Mucosa of rectum (tissue), 2 donors: ENCODE measurements at regions not wholly inside any gene's neighbourhood (a gene's known extent, or its start where the extent isn't known, plus 50 kb on each side); places are given as distances from the start of the nearest gene placed in this dataset.

ENCODE experiments used
- H3K27ac ChIP-seq, 2 donors: one replicate each; pipeline ENCODE4 v1.7.0; 2013; ENCODE audit warnings: inconsistent platforms in 2 of 2, low read depth in 2 of 2, low read length in 2 of 2
- H3K27me3 ChIP-seq, 2 donors: one replicate each; pipeline ENCODE4 v1.7.0; 2013; ENCODE audit warnings: low read length in 2 of 2; ENCODE audit not compliant: control insufficient read depth in 2 of 2, insufficient read depth in 2 of 2
- H3K36me3 ChIP-seq, 2 donors: one replicate each; pipeline ENCODE4 v1.7.0; 2013; ENCODE audit warnings: low read length in 2 of 2; ENCODE audit not compliant: control insufficient read depth in 2 of 2, insufficient read depth in 2 of 2
- H3K4me1 ChIP-seq, 2 donors: one replicate each; pipeline ENCODE4 v1.7.0; 2013; ENCODE audit warnings: low read length in 2 of 2, mild to moderate bottlenecking in 1 of 2; ENCODE audit not compliant: control insufficient read depth in 2 of 2, insufficient read depth in 2 of 2
- H3K4me3 ChIP-seq, 2 donors: one replicate each; pipeline ENCODE4 v1.7.0; 2013; ENCODE audit warnings: low read length in 2 of 2
- H3K9ac ChIP-seq, 2 donors: one replicate each; pipeline ENCODE4 v1.7.0; 2013; ENCODE audit warnings: low read length in 2 of 2, low read depth in 1 of 2, mild to moderate bottlenecking in 1 of 2
- H3K9me3 ChIP-seq, 2 donors: one replicate each; pipeline ENCODE4 v1.7.0; 2013; ENCODE audit warnings: low read length in 2 of 2; ENCODE audit not compliant: control insufficient read depth in 2 of 2
- donor health status: healthy.
- donor health status: Normal muscosa, but diverticular disease.

DNA sequence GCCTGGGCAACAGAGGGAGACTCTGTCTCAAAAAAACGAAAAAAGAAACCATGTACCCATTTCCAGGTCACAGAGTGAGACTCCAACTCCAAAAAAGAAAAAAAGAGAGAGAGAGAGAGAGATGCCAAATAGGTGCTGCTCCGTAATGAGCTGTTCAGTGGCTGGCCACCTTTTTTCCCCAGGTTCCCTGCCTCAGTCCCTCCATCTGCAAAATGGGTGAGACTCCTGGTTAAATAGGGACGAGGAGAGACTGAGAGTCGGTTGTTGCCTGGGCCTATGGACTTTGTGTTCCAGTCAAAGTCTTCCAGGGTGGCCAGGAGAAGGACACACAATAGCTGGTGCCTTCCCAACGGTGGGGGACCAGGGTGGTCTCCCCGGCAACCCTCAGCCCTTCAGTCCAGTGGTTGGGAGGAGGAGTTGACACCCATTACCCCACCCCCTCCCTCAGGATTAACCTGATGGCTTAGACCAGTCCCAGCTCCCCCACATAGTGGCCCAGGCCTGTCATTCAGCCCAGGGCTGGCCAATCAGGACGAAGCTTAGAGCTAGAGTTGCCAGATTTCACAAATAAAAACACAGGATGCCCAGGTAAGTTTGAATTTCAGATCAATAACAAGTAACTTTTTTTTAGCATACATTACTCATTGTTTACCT is 258.2 kb downstream of the PARN start:
- Histone ChIP-seq H3K9ac (no peak overlapping the region), H3K9me3 (no peaks in the 10 kb centered on the region), H3K27ac (no peak overlapping the region)

DNA sequence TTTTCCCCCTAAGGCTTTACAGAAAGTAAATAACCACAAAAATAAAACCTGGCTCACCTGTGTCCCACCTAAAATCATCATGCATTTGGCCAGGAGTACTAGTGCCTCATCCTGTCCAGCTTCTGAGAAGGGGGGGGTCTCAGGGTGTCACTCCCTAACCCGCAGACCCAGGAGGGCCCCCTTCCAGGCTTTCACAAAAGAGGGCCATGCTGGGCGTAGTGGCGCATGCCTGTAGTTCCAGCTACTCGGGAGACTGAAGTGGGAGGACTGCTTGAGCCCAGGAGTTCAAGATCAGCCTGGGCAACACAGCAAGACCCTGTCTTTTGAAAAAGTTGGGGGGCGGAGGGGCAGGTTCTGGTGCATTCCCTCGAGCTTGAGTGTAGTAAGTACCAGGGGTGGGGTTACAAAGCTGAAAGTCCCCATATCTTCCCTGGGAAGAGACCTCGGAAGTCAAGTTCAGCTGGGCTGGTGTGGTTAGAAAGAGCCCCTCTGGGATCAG is 259.3 kb downstream of the PARN start:
- Histone ChIP-seq H3K4me3 (no peak overlapping the region), H3K9ac (no peak overlapping the region), H3K27me3 (no peaks in the 10 kb centered on the region), H3K36me3 (no peaks in the 10 kb centered on the region), H3K4me1 (no peaks in the 10 kb centered on the region), H3K9me3 (no peaks in the 10 kb centered on the region), H3K27ac (no peak overlapping the region)

More for the DNA sequence above, 258.2 kb downstream of the PARN start:
- Histone ChIP-seq H3K4me3 (no peak overlapping the region), H3K4me1 (no peaks in the 10 kb centered on the region), H3K27me3 (no peaks in the 10 kb centered on the region), H3K36me3 (no peaks in the 10 kb centered on the region)

DNA sequence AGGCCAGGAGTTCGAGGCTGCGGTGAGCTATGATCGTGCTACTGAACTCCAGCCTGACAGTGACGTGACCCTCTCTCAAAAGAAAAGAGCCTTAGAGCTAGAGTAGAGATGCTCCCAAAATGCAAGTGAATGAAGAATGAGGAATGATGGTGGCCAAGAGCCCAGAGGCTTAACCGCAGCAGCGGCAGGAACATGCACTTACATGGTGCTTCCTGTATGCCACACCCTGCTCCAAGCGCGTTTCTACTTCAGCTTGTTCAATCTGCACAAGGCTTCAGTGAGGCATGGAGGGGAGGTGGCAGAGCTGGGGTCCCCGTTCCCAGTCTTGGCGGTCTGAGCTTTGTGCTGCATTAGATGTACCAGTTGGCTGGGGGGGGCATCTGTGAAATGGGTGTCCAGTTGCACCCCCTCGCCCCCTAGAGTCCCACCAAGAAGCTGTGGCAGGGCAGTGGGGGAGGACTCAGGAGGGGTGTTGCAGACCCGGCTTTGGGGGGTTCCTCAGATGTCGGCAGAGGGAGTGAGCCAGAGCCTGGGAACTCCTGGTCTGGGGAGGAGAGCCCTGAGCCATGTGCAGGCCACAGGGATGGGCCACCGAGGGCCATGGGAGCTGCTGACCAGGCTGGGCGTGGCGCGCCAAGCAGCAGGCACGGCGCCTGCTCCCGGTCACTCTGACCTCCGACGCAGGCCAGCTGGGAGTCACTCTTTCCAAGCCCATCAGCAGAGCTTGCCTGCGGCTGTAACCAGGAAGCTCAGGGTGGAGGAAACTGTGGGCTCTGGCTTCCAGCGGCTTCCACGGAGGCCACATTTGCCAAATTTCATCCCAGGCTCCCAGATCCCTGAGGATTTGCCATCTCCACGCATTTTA is 260.1 kb downstream of the PARN start:
- H3K9me3 ChIP-seq = no peaks in the 10 kb centered on the region
- no peaks in the 10 kb centered on the region for H3K27me3 ChIP-seq
- H3K36me3 ChIP-seq = no peaks in the 10 kb centered on the region
- no peak overlapping the region for H3K9ac ChIP-seq
- H3K27ac ChIP-seq = no peak overlapping the region
- no peaks in the 10 kb centered on the region for H3K4me1 ChIP-seq
- H3K4me3 ChIP-seq = no peak overlapping the region

DNA sequence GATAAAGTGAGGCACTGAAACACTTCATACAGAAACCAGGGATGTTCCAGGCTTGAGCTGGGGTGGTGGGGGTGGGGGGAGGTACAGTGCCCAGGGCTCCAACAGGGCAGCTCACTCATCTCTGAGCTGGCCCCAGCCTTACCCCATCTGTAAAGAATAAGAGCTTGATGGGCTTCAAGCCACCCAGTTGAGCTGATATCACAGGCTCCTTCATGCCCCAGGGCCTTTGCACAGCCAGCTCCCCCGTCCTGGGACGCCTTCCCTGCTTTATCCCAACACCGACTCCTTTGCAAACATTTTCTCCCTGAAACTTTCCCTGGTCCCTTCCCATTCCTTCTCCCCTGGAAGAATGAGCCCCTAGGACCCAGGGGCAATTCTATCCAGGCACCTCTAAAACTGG is 261.7 kb downstream of the PARN start:
- H3K27me3 ChIP-seq = no peaks in the 10 kb centered on the region
- H3K4me1 ChIP-seq = no peaks in the 10 kb centered on the region
- H3K27ac ChIP-seq = no peak overlapping the region
- no peaks in the 10 kb centered on the region for H3K9me3 ChIP-seq
- H3K4me3 ChIP-seq = no peak overlapping the region
- H3K9ac ChIP-seq = no peak overlapping the region
- no peaks in the 10 kb centered on the region for H3K36me3 ChIP-seq

DNA sequence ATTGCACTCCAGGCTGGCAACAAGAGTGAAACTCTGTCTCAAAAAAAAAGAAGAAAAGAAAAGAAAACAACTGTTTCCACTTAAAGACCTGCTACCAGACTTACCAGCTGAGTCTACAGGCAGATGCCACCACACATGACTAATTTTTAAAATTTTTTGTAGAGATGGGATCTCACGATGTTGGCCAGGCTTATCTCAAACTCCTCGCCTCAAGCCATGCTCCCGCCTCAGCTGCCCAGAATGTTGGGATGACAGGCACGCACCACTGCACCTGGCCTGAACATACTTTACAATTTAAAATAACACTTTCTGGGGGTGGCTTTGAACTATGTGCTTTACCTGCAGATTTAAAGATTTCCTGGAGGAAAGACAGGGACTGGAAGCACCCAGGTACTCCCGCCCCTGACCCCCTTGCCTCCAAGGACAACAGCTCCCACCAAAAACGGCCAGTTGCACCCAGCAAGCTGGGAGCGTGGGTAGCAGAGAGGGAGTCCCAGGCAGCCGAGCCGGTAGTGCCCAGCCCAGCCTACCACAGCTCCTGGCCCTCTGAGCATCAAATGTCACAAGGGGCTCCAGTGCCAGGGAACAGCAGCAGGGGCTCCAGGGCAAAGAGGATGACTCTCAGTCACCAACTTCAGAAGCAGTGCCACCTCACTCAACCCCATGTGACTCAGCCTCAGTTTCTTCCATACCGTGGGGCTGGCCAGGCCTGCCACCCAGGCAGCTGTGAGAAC is 262.9 kb downstream of the PARN start:
- Histone ChIP-seq H3K4me3 (no peak overlapping the region), H3K9me3 (no peaks in the 10 kb centered on the region), H3K4me1 (no peaks in the 10 kb centered on the region), H3K9ac (no peak overlapping the region), H3K27ac (no peak overlapping the region), H3K27me3 (no peaks in the 10 kb centered on the region), H3K36me3 (no peaks in the 10 kb centered on the region)

DNA sequence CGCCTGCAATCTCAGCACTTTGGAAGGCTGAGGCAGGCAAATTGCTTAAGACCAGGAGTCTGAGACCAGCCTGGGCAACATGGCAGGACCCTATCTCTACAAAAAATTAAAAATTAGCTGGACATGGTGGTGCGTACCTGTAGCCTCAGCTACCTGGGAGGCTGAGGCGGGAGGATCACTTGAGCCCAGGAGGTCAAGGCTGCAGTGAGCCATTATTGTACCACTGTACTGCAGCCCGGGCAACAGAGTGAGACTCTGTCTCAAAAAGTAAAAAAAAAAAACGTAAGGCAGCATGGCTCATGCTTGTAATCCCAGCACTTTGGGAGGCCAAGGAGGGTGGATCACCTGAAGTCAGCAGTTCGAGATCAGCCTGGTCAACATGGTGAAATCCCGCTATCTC is 263.6 kb downstream of the PARN start:
- no peaks in the 10 kb centered on the region for H3K9me3 ChIP-seq
- H3K4me3 ChIP-seq = no peak overlapping the region
- H3K27me3 ChIP-seq = no peaks in the 10 kb centered on the region
- no peak overlapping the region for H3K27ac ChIP-seq
- no peak overlapping the region for H3K9ac ChIP-seq
- H3K4me1 ChIP-seq = no peaks in the 10 kb centered on the region
- no peaks in the 10 kb centered on the region for H3K36me3 ChIP-seq

DNA sequence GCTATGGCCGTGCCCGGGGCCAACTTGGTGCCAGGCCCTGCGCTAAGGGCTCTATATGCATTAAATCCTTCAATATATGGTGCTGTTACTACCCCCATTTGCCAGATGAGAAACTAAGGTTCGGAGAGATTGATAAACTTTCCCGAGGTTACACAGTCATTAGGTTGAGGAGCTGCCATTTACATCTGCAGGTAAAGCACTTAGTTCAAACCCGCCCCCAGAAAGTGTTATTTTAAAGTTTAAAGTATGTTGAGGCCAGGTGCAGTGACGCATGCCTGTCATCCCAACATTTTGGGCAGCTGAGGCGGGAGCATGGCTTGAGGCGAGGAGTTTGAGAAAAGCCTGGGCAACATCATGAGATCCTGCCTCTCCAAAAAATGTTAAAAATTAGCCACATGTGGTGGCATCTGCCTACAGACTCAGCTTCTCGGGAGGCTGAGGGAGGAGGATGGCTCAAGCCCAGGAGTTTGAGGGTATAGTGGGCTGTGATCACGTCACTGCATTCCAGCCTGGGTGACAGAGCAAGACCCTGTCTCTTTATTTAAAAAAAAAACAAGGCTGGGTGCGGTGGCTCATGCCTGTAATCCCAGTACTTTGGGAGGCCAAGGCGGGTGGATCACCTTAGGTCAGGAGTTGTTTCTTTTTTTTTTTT is 264.7 kb downstream of the PARN start:
- Histone ChIP-seq H3K4me3 (no peak overlapping the region), H3K4me1 (no peaks in the 10 kb centered on the region), H3K36me3 (no peaks in the 10 kb centered on the region), H3K27me3 (no peaks in the 10 kb centered on the region), H3K27ac (no peak overlapping the region), H3K9ac (no peak overlapping the region), H3K9me3 (no peaks in the 10 kb centered on the region)

DNA sequence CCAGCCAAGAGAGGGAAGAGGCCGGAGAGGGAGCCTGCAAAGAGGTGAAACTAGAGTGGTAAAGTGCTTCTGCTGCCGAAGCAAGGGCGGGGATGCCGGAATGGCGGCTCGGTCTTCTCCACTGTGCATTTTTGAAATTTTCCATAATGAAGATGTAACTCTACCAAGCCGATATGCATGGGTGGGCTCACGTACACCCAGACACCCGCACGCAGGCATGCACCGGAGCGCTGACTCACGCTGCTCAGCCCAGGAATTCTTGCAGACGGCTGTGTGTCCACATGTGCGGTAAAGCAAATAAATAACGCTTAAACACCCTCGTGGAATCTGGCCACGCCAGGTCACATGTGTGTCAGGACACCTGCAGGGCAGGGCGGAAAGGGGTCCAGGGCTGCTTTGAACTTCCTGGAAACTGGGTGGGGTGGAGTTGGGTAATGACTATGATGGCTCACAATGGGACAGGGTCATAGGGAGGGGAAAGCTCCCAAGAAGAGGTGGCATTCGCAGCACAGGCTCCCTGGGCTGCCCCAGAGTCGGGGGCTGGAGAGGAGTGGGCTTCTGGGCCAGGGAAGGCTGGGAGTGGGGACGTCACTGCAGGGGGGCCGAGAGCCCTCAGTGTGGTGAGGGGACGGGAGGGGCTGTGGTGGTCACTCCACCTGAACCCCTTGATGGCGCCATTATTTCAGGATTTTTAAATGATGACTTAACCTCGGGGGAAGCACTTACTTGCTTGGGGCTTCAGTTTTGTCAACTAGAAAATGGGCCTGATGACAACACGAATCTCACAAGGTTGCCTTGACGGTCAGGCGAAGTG is 265.5 kb downstream of the PARN start:
- H3K27me3 ChIP-seq = no peaks in the 10 kb centered on the region
- H3K9me3 ChIP-seq = no peaks in the 10 kb centered on the region
- no peak overlapping the region for H3K27ac ChIP-seq
- H3K36me3 ChIP-seq = no peaks in the 10 kb centered on the region
- H3K4me1 ChIP-seq = no peaks in the 10 kb centered on the region
- no peak overlapping the region for H3K4me3 ChIP-seq
- H3K9ac ChIP-seq = no peak overlapping the region

DNA sequence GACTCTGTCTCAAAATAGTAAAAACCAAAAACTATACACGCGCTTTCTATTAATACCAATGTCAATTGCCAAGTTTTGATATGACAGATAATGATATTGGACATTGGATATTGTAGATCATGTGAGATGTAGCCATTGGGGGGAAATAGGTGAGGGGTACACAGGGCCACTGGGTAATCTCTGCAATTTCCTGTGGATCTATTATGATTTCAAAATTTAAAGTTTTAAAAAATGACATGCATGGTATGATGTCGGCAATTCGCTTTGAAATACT is 266.0 kb downstream of the PARN start:
- no peak overlapping the region for H3K27ac ChIP-seq
- H3K4me1 ChIP-seq = no peaks in the 10 kb centered on the region
- H3K4me3 ChIP-seq = no peak overlapping the region

More for the DNA sequence above, 266.0 kb downstream of the PARN start:
- no peaks in the 10 kb centered on the region for H3K27me3 ChIP-seq
- H3K9ac ChIP-seq = no peak overlapping the region
- no peaks in the 10 kb centered on the region for H3K36me3 ChIP-seq
- H3K9me3 ChIP-seq = no peaks in the 10 kb centered on the region
